AG09309 (cell line): ENCODE measurements at regions not wholly inside any gene's neighbourhood (a gene's known extent, or its start where the extent isn't known, plus 50 kb on each side); places are given as distances from the start of the nearest gene placed in this dataset.
"Not testable (repeated sequence)": the region's sequence is repeated elsewhere in the genome, so short reads cannot be mapped to it uniquely, and the experiment has no call there.

ENCODE experiments used
- DNase-seq: peaks from one replicate; pipeline ENCODE4 v3.0.0-alpha.2; 2010; ENCODE audit warnings: low read depth
- H3K4me3 ChIP-seq: 2 replicates; pipeline ENCODE4 v1.5.1; 2011; ENCODE audit warnings: mild to moderate bottlenecking, low read depth, low read length, moderate library complexity; ENCODE audit not compliant: control insufficient read depth
- CTCF ChIP-seq: IDR thresholded peaks from 2 replicates; pipeline ENCODE4 v1.5.1; 2011; ENCODE audit warnings: mild to moderate bottlenecking, low read depth, low read length, inconsistent platforms; ENCODE audit not compliant: insufficient read depth, control insufficient read depth; ENCODE audit errors: missing control alignments

- DNase-seq = no peak
- TF ChIP-seq CTCF = no peak
- no peak overlapping the region for H3K4me3 ChIP-seq
Measured at GRCh38 chr4:14348506-14348905, 653.8 kb upstream of the CPEB2 start.

- DNase-seq, H3K4me3 ChIP-seq: not testable (repeated sequence)
Measured at GRCh38 chr4:14358544-14359160, 643.6 kb upstream of the CPEB2 start.

- TF ChIP-seq CTCF = no peak
- DNase-seq = no peak
- H3K4me3 ChIP-seq = no peak overlapping the region
Measured at GRCh38 chr4:14359991-14360390, 642.3 kb upstream of the CPEB2 start.

- DNase-seq = no peak
- no peak overlapping the region for H3K4me3 ChIP-seq
- TF ChIP-seq CTCF = no peak
Measured at GRCh38 chr4:14361084-14361483, 641.2 kb upstream of the CPEB2 start.

- TF ChIP-seq CTCF = no peak
- DNase-seq = no peak
- H3K4me3 ChIP-seq = no peak overlapping the region
Measured at GRCh38 chr4:14362385-14362784, 639.9 kb upstream of the CPEB2 start.

GRCh38 chr4:14364953-14365536 is 637.2 kb upstream of the CPEB2 start:
- TF ChIP-seq CTCF = no peak
- DNase-seq = no peak
- H3K4me3 ChIP-seq = no peak overlapping the region

GRCh38 chr4:14368391-14368790 is 633.9 kb upstream of the CPEB2 start:
- TF ChIP-seq CTCF = no peak
- no peak for DNase-seq
- no peak overlapping the region for H3K4me3 ChIP-seq
